Breast epithelium (tissue), 3 donors: ENCODE measurements at regions not wholly inside any gene's neighbourhood (a gene's known extent, or its start where the extent isn't known, plus 50 kb on each side); places are given as distances from the start of the nearest gene placed in this dataset.

Experiments used
- POLR2A ChIP-seq: fragments of 450-650 bp; IDR thresholded peaks from one replicate; pipeline ENCODE4 v1.6.1; 2016; ENCODE audit warnings: antibody characterized with exemption, mild to moderate bottlenecking, moderate library complexity
- TF ChIP-seq, protein P1 (sequence below), 3 donors: fragments of 450-650 bp; IDR thresholded peaks; one replicate each; pipeline ENCODE4 v1.5.1; 2016 to 2017; ENCODE audit warnings: antibody characterized with exemption in 3 of 3, mild to moderate bottlenecking in 3 of 3, moderate library complexity in 3 of 3

DNA sequence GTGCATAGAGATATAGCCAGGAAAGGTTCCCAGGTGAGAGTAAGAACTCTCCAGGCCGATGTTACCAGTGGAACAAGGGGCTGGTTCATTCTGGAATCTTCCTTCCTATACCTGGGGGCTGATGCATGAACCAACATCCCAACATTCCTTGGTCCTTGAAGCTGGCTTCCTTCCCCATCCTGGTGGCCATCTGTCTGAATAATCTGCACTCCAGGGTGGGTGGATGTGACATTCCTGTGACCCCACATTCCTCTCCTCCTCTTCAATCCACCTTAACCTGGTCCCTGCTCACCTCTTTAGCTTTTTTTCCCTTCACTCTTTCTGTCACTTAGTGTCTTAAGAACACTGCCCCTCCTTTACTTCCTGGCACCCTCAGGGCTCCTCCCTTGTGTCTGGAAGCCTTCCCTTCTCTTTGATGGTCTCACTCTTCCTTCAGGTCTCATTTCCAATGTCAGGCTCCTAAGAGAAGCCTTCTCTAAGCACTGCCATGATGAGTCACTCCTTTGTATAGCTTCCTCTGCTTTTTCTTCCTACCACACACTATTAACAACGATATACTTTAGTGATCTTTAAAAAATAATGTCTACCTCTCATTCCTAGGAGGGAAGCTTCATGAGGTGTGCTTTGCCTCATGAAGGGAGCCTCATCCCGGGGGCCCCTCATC, 80.3 kb downstream of the BOD1 start:
- TF ChIP-seq POLR2A: no peak
- TF ChIP-seq, protein P1, sequence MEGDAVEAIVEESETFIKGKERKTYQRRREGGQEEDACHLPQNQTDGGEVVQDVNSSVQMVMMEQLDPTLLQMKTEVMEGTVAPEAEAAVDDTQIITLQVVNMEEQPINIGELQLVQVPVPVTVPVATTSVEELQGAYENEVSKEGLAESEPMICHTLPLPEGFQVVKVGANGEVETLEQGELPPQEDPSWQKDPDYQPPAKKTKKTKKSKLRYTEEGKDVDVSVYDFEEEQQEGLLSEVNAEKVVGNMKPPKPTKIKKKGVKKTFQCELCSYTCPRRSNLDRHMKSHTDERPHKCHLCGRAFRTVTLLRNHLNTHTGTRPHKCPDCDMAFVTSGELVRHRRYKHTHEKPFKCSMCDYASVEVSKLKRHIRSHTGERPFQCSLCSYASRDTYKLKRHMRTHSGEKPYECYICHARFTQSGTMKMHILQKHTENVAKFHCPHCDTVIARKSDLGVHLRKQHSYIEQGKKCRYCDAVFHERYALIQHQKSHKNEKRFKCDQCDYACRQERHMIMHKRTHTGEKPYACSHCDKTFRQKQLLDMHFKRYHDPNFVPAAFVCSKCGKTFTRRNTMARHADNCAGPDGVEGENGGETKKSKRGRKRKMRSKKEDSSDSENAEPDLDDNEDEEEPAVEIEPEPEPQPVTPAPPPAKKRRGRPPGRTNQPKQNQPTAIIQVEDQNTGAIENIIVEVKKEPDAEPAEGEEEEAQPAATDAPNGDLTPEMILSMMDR (IDR thresholded peaks at IDR 0.05): no peak
